A204.1 (cell line): ENCODE measurements at regions not wholly inside any gene's neighbourhood (a gene's known extent, or its start where the extent isn't known, plus 50 kb on each side); places are given as distances from the start of the nearest gene placed in this dataset.

Experiments
- FAIRE-seq: peaks from 2 replicates; lab custom pipeline; 2012; peaks lifted over from hg19 to GRCh38; lab: Jason Lieb, UNC

DNA sequence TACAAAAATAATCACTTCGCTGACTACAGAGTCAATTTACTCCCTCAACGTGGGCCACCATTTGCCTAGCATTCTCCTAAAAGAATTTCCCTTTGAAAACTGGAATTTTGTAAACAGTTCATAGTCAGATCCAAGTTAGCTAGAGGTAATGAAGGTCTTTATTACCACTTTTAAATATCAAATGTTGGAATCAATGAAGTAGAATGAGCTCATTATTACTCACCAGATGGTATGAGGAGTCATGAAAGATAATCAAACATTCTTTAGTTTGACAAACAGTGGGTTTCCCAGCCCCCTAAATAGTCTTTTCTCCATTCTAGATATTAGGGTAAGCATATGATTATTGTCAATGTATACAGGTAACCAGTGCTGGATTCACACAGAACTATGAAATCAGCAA, 455.7 kb upstream of the THBS1 start:
- no peak for FAIRE-seq

DNA sequence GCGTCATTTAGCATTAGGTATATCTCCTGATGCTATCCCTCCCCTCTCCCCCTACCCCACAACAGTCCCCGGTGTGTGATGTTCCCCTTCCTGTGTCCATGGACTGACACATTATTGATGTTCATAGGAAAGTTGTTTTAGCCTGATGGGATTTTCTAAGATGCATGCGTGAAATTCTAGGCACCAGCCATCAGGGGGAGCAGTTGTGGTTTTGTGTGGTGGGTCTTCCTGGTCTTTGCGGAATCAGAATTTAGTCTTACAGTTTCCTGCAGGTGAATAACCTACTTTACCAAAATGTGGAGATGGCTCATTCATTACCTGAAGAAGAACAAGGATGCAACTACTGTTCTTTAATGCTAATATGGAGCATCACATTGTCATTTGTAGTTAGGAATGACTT, 455.0 kb upstream of the THBS1 start:
- no peak for FAIRE-seq

DNA sequence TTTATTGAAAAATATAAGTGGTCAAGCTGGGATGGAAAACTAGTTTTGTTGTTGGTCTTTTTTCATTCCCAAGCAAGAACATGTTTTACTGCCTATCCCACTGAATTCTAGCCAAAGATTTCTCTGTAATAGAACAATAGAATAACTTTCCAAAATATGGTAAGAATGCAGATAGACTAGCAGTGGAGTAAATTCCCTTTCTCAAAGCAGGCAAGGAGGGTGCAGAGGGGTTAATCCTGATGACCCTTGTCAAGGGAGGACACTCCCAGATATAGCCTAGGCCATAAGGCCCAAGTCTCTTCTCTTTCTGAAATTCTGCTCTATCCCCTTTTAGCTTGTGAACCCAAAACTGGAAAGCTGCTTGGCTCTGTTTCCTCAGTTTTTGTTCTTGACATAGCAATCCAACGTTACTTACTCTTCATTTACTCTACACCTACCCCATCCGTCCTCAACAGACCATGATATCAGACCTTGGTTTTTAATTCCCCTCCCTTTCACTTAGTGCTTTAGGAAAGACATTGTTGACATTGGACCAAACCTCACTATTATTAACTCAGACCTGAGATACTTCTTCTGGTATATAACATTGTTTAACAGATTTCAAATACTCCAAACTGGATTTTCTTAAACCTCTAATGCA, 453.6 kb upstream of the THBS1 start:
- no peak for FAIRE-seq

DNA sequence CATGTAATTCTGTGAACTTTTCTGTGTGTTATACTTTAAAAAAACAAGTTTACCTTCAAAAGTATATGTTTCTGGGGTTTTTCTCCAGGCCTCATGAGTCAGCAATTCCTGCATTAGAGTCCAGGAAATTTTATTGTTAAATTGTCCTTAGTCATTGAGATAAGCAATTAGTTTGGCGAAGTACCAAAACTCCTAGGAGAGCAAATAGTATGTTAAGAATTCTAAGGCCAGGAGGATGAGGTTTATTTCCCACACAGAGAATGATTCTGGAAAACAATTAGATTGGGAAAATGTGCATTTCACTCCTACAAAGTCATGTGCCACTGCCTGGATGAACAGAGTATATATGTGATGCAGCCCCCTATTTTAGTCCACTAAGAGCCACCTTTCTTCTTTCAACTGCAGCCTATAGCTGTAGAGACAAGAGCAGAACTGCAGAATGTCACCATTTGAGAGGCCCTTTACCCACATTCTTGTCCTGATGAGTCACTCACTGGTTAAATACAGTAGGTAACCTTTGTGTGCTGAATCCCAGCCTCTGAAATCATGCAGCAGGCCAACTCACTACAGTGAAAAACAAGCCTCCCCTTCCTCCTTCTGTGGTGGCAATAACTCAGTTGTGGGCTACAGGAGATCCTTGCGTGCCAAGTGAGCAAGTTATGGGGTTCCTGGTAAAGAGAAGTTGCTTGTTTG, 452.8 kb upstream of the THBS1 start:
- no peak for FAIRE-seq

DNA sequence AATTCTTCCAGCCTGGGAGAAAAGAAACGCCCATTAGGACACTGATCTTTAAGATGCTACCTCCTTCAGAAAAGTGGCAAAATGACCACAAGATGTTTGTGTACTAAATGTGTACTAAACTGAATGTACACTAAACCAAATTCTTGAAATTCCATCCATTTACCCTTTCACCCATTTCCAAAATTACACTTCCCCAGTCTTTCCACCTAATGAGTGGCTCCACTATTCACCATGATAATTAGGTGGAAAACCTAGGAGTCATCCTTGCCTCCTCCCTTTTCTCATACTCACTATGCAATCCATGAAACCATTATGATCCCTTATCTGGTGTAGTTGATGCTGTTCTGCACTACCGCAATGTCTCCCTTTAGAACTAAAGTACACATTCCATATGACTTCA, 452.1 kb upstream of the THBS1 start:
- no peak for FAIRE-seq

DNA sequence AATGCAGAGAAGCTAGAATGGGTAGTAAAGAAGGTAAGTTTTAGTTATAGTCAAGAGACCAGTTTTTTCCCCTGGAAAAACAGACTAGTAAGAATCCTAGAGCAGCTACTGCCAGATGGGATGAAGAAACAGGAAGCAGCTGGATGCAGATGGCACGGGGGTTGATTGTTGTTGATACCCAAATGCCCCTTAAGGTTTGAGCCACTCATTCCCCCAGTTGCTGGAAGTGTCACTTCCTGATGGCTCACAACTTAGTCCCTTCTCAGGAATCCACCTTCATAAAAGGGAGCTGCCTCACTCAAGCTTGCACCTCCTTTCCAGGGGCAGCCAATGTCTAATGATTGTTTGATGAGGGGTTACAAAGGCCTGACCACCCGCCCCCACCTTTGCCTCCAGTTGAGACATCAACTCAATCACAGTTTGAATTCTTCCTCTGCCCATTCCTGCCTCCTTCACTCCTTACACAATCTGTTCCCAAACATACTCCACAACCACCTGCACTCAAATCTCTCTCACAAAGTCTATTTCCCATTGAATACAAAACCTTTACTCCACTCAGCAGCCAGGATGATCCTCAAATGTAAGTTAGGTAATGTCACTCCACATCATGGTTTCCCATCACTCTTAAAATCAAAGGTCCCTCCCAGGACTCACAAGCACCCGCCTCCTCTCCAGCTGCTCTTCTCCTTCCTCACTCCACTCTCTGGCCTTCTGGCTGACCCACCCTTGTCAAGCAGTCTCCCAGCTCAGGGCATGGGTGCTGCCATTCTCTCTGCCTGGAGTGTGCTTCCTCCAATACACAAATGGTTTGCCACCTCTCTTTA, 450.1 kb upstream of the THBS1 start:
- no peak for FAIRE-seq

DNA sequence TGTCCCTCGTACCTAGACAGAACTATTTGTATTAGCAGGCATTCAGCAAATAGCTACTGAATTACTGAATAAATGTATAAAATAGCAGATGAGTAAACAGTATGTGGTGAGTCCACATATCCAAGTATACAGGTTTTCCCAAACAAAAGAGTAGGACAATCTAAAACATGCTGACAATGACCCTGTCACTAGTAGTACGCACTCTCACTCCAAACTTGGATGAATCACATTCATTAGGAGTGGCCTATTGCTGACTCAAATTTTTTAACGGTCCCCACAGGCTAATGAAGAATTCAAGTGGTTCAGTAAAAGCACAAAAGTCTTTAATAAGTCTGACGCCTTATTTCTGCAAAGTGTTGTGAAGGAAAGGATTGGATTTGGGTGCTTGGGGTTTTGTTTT, 449.3 kb upstream of the THBS1 start:
- FAIRE-seq, result no peak

DNA sequence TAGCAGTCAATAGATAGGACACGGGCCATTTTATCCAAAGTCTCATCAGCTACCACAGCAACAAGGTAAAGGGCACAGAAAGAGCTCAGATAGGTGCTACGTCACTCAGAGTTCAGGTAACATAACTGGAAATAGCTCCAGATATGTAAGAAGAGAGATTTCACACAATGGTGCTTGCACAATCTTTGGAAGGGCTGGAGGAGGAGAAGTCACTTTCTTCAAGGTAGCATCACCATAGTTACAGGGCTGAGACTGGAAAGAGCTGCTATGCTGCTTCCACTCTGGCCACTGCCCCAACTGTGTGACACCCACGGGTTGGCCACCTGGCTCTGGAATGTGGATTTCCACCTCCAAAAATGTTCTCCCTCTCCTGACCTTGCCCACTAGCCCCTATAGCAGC, 448.8 kb upstream of the THBS1 start:
- no peak for FAIRE-seq

DNA sequence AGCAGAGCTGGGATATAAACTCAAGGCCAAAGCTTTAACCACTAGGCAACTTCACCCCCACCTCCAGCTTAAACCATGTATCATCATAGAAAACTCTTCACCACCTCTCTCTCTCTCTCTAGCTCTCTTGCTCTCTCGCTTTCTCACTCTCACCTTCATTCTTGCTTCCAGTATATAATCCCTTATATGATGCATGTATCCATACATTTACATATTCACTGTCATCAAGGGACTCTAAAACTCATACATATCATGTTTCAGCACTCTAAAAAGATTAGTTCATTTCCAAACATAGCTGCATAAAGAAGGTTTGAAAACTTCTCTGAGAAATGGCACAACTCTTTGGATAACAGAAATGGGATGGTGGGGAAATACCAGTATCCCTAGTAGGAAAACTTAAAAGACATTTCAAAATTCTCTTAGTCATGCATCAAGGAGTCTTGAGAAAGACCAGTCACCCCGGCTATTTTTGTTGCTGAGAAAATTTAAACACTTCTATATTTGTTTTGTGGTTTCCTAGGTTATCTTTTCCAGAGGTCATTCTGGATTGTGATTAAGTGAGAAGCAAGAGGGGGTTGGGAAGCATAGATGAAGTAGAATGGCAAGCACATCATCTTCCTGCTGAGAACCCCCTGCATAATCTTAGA, 447.8 kb upstream of the THBS1 start:
- no peak for FAIRE-seq

DNA sequence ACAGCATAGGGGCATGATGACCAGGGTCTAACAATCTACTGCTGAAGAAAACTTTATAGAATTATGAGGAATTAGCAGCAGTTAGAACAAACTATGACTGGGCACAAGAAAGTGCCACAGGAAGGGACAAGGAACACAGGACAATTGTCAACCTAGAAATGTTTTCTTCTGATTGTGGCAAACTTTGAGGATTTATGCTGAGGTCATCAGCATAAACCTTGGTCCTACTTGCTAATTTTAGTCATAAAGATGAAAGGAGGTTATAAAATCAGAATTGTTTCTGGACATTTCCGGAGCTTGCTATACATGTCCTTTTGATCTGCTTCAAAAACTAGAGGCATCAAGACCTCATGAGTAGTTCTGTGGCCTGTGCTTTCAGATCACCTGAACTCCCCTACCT, 446.6 kb upstream of the THBS1 start:
- no peak for FAIRE-seq

DNA sequence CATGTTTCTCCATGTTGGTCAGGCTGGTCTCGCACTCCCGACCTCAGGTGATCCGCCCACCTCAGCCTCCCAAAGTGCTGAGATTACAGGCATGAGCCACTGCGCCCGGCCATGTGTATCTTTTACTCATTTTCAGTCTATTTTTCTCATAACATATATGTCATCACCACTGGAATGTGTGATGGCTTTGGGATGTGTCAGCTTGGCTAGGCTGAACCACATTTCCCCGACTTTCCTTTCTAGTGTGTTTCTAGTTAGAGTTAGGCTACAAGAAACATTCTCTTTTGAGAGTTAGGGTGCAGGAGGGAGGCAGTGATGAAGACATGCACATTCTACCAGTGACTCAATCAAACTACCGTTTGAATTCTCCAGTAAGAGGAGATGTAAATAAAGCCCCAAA, 444.9 kb upstream of the THBS1 start:
- no peak for FAIRE-seq

DNA sequence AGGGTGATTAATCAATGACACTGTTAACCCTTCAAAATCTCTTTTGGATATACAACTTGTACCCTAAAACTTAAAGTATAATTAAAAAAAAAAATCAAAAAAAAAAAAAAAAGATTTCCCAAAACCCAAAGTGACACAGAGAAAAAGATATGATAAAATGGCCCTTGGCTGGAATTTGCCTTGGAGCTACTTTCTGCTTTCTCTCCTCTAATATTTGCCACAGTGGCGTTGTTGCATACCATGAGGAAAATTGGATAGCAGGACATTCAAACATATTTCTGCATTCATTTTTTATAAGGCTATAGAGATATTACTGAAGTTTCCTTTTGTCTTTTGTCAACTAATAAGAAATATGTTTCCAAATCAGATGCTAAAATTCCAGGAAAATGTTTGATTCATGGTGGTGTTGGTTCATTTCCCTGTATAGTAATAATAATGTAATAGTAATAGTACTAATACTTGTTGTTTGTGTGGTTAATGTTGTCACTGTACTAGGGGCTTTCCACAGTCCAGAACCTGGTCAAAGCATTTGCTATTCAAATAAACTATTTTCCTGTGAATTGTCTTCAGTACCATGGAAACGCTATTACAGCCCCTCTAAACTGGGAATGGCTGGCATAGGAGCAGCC, 441.3 kb upstream of the THBS1 start:
- no peak for FAIRE-seq

DNA sequence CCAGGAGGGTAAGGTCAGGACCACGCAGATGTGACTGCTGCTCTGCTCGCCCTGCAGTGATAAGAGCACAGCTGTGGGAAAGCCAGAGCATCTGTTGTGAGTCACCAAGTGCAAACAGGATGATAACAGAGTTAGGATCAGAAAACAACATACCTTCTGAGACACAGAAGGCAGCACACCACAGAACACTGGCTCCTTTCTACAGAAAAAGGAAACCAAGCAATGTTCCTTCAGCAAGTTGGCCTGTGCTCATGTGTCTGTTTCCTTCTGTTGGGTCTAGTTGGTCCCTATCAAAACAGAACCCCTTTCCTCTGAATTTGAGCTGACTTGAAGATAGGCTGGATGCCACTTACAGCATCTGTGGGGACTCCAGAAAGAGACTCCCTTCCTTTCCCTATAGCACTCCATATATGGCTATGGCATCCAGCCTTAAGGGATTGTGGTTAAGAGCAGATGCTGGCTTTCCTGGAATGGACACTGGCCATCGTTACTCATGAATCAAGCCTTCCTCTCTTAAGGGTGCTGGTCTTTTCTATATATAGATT, 440.7 kb upstream of the THBS1 start:
- no peak for FAIRE-seq

DNA sequence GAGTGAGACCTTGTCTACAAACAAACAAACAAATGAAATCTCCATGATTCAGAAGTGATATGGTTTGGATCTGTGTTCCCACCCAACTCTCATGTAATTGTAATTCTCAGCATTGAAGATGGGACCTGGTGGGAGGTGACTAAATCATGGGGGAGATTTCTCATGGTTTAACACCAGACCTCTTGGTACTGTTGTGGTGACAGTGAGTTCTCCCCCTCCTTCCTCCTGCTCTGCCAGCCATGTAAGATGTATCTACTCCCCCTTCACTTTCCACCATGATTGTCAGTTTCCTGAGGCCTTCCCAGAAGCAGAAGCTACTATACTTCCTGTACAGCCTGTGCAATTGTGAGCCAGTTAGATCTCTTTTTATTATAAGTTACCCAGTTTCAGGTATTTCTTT, 438.4 kb upstream of the THBS1 start:
- FAIRE-seq, result no peak

DNA sequence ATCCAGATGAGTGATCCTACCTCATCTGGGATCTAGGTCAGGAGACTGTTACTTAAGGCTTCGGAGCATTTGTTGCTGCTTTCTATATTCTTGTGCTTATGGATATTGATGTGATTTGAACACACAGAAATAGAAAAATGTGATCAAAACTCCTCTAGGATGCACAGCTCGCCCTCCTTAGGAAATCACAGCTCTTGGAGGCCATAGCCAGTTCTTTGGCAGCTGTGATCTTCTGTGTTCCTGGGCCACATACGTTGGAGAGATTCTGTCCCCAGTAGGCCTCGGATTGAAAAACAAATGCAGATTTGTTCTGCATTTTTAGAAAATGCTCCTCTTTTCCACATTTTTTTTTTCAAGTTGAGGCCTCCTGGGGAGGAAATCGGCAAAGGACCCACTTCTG, 437.4 kb upstream of the THBS1 start:
- no peak for FAIRE-seq

DNA sequence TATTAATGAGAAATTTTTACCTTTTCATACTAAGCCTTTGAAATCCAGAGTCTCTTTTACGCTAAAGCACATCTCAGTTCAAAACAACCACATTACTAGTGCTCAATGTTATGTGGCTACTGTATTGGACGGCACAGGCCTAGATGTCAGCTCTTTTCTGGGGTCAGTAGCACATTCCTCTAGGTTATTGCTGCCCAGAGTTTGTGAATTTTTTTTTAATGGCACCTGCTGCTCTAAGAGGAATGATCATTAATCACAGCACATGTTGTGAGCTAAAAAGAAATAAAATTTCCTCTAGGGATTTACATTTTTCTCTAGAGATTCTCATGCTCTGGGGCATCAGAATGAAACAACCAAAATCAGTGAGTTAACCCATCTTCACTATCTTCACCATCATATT, 436.8 kb upstream of the THBS1 start:
- no peak for FAIRE-seq

DNA sequence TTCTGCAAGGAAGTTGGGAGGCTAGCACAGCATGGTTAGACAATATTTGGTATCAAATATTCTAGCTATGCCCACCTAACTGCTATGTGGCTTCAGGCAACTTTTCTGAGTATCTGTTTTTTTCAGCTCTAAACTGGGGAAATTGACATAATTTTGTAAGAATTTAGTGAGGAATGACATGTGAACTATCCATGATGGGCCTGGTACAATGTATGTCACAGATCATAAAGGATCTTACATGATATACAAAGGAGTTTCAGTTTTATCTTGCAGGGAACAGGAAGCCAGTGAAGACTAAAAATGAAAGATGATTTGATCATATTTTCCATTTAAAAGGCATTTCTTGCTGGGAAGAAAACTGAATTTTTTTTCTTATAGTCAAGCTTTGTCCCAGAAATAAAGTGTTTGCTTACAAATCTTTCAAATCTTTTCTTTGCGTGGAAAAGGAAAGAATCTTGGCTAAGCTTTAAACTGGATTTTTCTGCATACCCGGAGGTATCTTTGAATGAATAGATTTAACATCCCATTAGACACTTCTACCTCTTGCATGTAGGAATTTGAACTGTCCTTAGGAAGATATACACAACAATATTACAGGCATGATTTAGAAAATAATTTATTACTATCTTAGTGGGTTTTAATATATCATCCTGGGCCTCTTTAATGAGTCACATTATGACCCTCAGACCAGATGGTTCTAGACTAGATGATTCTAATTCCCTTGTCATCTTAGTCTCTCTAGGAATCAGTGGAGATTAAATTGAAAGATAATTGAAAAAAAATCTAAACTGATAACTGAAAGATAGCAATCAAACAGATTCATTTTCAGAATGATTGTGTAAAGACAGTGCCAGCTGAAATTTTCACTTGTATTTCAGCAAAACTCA, 436.0 kb upstream of the THBS1 start:
- FAIRE-seq, result no peak

DNA sequence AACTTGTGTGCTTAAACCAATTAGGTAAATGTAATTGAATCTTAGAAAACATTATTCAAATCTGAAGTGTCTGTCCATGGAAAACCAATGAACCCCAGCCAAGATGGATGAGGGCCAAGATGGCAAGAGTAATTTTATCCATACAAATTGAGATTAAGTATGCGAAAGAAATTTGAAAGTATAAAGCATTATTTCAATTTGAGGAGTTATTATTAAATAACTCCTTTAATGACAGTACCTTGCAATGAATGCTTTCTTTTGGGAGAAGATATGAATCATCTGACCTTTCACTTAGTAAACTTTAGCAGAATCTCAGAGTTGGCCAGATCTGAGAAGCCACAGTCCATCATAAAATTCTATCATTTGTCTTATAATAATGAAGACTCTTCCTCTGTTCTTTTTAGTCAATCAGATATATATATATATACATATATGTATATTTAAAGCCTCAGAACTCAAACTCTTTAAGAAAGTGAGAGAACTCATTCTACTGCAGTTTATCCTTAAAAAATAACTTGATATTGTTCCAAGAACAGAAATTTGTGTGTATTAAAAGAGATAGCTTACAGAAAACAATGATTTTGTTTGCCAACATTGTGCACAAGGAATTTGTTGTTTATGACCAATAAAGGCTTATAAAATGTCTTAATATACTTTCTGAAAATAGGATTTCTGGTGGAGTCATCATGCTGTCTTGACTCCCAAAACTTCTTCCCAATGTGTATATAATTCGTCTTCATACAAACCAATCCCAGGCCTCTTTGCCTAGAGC, 434.8 kb upstream of the THBS1 start:
- no peak for FAIRE-seq

DNA sequence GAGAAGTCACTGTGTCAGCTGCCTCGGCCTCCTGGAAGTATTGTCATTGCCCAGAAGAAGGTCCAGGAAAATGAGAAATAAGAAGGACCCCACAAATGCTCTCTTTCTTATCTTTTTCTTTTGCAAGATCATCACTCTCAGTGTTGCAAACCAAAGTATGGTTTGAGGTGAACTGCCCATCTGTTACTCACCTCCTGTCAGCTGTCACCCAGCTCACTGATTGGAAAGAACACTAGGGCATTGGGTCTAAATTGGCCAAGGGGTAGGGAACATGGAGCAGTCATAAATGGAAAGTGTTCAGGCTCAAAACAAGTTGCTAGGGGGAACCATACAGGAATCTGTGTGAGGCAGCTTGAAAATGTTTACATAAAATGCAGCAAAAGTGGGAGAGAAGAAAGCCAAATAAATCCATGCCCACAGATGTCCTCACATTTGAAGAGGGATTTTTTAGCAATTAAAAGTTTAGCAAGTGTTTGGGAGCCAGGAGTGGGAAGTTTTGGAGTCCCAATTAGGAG, 431.2 kb upstream of the THBS1 start:
- FAIRE-seq, result no peak

DNA sequence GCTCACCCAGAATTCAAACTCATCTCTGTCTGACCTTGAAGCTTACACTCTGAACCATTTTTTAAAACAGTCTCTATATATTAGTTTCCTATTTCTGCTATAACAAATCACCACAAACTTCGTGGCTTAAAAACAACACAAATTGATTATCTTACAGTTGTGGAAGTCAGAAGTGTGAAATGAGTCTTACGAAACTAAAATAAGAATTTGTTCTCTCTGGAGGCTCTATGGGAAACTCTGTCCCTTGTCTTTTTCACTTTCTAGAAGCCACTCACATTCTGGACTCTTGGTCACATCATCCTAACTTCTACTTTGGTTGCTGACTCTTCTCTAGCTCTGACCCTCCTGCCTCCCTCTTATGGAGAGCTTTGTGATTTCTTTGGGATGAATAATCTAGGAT, 429.3 kb upstream of the THBS1 start:
- no peak for FAIRE-seq
